Activated CD8-positive, alpha-beta memory T cell treated with anti-CD3 and anti-CD28 coated beads, Interleukin-2, amount 50 U/mL, for 1 hour (primary cell): ENCODE measurements at regions not wholly inside any gene's neighbourhood (a gene's known extent, or its start where the extent isn't known, plus 50 kb on each side); places are given as distances from the start of the nearest gene placed in this dataset.
"Not testable (repeated sequence)": the region's sequence is repeated elsewhere in the genome, so short reads cannot be mapped to it uniquely, and the experiment has no call there.

Experiments used
- DNase-seq: peaks from one replicate; pipeline ENCODE4 v3.0.0-alpha.2; 2020; ENCODE audit errors: extremely low read depth

- DNase-seq, result no peak
Measured at GRCh38 chr3:150300852-150301517, 107.1 kb upstream of the TSC22D2 start.

- no peak for DNase-seq
Measured at GRCh38 chr3:150300388-150300787, 107.7 kb upstream of the TSC22D2 start.

GRCh38 chr3:150299201-150299600 is 108.9 kb upstream of the TSC22D2 start:
- no peak for DNase-seq

GRCh38 chr3:150296966-150297365 is 111.1 kb upstream of the TSC22D2 start:
- no peak for DNase-seq

GRCh38 chr3:150296123-150296735 is 111.9 kb upstream of the TSC22D2 start:
- DNase-seq, result no peak

- DNase-seq, result no peak
Measured at GRCh38 chr3:150293401-150294001, 114.6 kb upstream of the TSC22D2 start.

- no peak for DNase-seq
Measured at GRCh38 chr3:150292891-150293290, 115.2 kb upstream of the TSC22D2 start.

- no peak for DNase-seq
Measured at GRCh38 chr3:150291515-150291914, 116.6 kb upstream of the TSC22D2 start.

- peak; percentile 7 for DNase-seq
Measured at GRCh38 chr3:150286390-150287147, 121.5 kb upstream of the TSC22D2 start.

GRCh38 chr3:150285601-150286000 is 122.5 kb upstream of the TSC22D2 start:
- DNase-seq, result no peak

GRCh38 chr3:150278843-150279381 is 129.2 kb upstream of the TSC22D2 start:
- no peak for DNase-seq

GRCh38 chr3:150278195-150278594 is 129.9 kb upstream of the TSC22D2 start:
- DNase-seq, result no peak

GRCh38 chr3:150277444-150277843 is 130.7 kb upstream of the TSC22D2 start:
- DNase-seq, result no peak

- DNase-seq, result no peak
Measured at GRCh38 chr3:150275941-150276340, 132.2 kb upstream of the TSC22D2 start.

GRCh38 chr3:150274372-150274771 is 133.7 kb upstream of the TSC22D2 start:
- no peak for DNase-seq

GRCh38 chr3:150273396-150273795 is 134.7 kb upstream of the TSC22D2 start:
- no peak for DNase-seq

- no peak for DNase-seq
Measured at GRCh38 chr3:150271591-150271960, 136.5 kb upstream of the TSC22D2 start.

GRCh38 chr3:150270883-150271590 is 137.1 kb upstream of the TSC22D2 start:
- DNase-seq, result no peak

GRCh38 chr3:150270444-150270843 is 137.7 kb upstream of the TSC22D2 start:
- not testable (repeated sequence) for DNase-seq

GRCh38 chr3:150269526-150269925 is 138.6 kb upstream of the TSC22D2 start:
- no peak for DNase-seq
